ENCODE measurements at regions not wholly inside any gene's neighbourhood (a gene's known extent, or its start where the extent isn't known, plus 50 kb on each side); places are given as distances from the start of the nearest gene placed in this dataset.

DNA sequence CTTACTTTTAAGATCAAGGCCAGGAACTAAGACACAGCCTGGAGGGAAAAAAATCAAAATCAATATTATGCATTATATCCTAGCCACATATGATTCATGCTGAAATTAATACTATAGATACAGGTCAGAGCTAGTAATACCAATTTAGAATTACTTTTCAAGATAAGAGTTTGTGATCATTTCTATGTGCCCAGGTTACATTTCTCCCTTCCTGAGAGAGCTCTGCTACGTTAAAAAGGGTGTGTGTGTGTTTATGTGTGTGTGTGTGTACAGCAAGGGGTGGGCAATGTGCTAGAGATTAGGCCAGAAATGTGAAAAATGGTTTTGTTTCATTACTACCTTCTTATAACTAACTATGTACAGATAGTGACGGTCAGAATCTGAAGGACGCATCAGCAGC is 223.9 kb upstream of the FLRT2 start:
- TF ChIP-seq, protein P1, sequence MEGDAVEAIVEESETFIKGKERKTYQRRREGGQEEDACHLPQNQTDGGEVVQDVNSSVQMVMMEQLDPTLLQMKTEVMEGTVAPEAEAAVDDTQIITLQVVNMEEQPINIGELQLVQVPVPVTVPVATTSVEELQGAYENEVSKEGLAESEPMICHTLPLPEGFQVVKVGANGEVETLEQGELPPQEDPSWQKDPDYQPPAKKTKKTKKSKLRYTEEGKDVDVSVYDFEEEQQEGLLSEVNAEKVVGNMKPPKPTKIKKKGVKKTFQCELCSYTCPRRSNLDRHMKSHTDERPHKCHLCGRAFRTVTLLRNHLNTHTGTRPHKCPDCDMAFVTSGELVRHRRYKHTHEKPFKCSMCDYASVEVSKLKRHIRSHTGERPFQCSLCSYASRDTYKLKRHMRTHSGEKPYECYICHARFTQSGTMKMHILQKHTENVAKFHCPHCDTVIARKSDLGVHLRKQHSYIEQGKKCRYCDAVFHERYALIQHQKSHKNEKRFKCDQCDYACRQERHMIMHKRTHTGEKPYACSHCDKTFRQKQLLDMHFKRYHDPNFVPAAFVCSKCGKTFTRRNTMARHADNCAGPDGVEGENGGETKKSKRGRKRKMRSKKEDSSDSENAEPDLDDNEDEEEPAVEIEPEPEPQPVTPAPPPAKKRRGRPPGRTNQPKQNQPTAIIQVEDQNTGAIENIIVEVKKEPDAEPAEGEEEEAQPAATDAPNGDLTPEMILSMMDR (IDR thresholded peaks at IDR 0.05) = no peak
- TF ChIP-seq POLR2A (IDR thresholded peaks at IDR 0.05) = no peak
- no peak overlapping the region for H3K4me3 ChIP-seq
- no peak for DNase-seq
- no peak overlapping the region for H3K27ac ChIP-seq
- H3K4me1 ChIP-seq = no peaks in the 10 kb centered on the region
- no peaks in the 10 kb centered on the region for H3K9me3 ChIP-seq
- intact Hi-C loops (cut with DNase I) = no loop called here
- no peaks in the 10 kb centered on the region for H3K27me3 ChIP-seq
- 89 to 96% (median 92%) methylated on average over 3 of the region's 3 CpGs for WGBS, 4 donors
- no peaks in the 10 kb centered on the region for H3K36me3 ChIP-seq
- ATAC-seq = no peak

DNA sequence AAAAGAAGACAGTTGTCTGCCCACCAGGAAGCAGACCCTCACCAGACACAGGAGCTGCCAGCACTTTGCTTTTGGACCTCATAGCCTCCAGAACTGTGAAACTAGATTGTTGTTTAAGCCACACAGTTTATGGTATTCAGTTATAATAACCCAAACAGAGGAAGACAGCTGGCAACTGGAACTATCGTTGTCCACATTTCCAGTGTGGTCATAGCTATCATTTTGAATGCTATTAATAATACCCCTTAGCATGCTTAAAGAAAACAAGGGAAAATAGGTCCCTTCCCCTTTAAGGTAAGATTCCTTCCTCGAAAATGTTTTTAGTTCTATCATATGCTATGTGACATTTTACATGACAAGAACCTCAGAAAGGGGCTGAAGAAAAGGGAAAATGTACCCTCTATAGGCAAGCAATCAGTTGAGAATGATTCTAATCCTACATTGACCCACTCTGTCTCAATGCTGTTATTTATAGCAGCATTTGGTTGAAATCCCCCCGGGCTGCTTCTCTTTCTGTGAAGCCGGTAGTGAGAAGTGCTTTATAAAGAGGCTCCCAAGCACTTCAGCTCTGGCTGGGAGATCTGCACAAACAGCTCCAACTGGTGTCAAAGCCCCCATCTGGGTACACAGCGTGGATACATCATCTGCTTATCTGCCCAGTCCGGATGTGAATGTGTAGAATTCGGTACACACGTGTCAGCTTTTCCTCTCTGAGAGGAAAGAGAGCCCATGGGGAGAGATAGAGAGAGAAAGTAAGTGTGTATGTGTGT is 221.2 kb upstream of the FLRT2 start:
- Histone ChIP-seq H3K27me3 (no peaks in the 10 kb centered on the region), H3K27ac (no peak overlapping the region), H3K36me3 (no peaks in the 10 kb centered on the region), H3K4me3 (no peak overlapping the region), H3K4me1 (no peaks in the 10 kb centered on the region), H3K9me3 (no peaks in the 10 kb centered on the region)
- ATAC-seq (no peak), DNase-seq (no peak)
- intact Hi-C loops (cut with DNase I) = no loop called here
- WGBS, 4 donors = 8 to 12% (median 10%) methylated on average over 8 of the region's 8 CpGs
- TF ChIP-seq, protein P1 (IDR thresholded peaks at IDR 0.05) = no peak
- TF ChIP-seq POLR2A (IDR thresholded peaks at IDR 0.05) = no peak

DNA sequence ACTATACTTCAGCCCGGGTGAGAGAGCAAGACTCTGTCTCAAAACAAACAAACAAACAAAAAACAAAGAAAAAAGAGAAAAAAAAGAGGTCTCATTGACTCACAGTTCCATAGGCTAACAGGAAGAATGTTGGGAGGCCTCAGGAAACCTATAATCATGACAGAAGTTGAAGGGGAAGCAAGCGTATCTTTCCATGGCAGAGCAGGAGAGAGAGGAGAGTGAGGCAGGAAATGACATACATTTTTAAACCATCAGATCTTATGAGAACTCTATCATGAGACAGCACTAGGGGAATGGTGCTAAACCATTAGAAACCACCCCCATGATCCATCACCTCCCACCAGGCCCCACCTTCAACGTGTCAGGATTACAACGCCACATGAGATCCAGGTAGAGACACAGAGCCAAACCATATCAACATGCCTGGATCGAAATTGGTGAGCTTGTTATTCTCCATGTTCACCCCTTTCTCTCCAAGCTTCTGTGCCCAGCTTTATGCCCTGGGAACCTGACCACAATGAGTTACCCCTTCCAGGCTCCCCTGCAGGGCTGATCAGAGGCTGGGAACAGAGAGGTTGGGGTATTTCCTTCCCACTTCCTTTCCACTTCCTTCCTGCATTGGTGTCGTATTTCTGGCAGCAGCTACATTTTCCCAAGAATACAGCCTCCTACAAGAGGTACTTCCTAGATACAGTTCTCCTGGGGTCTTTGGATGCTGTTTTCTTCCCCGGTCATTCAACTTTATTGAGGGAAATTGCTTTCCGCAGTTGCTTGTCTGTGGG is 219.3 kb upstream of the FLRT2 start:
- Histone ChIP-seq H3K9me3 (no peaks in the 10 kb centered on the region), H3K27me3 (no peaks in the 10 kb centered on the region), H3K27ac (no peak overlapping the region), H3K36me3 (no peaks in the 10 kb centered on the region), H3K4me1 (no peaks in the 10 kb centered on the region), H3K4me3 (no peak overlapping the region)
- intact Hi-C loops (cut with DNase I) = no loop called here
- 86 to 88% (median 87%) methylated on average over 8 of the region's 8 CpGs for WGBS, 4 donors
- DNase-seq (no peak), ATAC-seq (no peak)
- TF ChIP-seq, protein P1 (IDR thresholded peaks at IDR 0.05) = no peak

DNA sequence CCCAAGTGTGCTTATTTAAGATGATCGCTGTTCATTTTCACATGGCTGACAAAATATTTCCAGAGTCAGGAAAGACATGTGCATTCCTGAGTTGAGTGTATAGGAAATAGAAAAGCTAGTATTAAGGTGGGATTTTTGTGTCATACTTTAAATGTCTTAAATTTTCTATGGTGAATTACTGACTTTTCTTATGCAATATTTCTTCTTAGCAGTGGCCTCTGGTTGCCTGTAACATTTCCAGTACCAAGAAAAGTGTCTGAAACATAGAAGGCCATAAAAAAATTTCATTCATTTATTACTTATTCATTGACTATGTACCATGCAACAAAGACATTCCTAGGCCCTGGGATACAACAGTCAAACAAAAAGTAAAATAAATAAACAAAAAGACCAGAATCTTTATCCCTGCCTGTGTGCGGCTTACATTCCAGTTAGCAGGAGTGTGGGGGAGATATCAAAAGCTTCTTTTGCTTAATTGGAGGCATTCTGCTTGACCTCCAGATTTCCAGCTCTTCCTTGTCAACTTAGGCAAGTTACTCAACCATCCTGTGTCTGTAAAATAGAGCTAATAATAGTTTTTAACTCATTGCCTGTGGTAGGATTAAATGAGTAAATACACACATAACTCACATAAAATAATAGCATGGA is 216.3 kb upstream of the FLRT2 start:
- Histone ChIP-seq H3K4me1 (no peaks in the 10 kb centered on the region), H3K36me3 (no peaks in the 10 kb centered on the region), H3K9me3 (no peaks in the 10 kb centered on the region), H3K27me3 (no peaks in the 10 kb centered on the region), H3K4me3 (no peak overlapping the region), H3K27ac (no peak overlapping the region)
- 81 to 88% (median 87%) methylated on average over 2 of the region's 2 CpGs for WGBS, 4 donors
- DNase-seq = no peak
- ATAC-seq = no peak
- TF ChIP-seq POLR2A (IDR thresholded peaks at IDR 0.05) = no peak
- TF ChIP-seq, protein P1 (IDR thresholded peaks at IDR 0.05) = no peak
- intact Hi-C loops (cut with DNase I) = no loop called here
